IMR-90 (cell line): ENCODE measurements at regions not wholly inside any gene's neighbourhood (a gene's known extent, or its start where the extent isn't known, plus 50 kb on each side); places are given as distances from the start of the nearest gene placed in this dataset.

Experiments used
- MAZ ChIP-seq: IDR thresholded peaks from 2 replicates; pipeline ENCODE4 v1.6.1; 2012; ENCODE audit warnings: low read depth, mild to moderate bottlenecking, low read length, improper control_type of control experiment, moderate library complexity, borderline replicate concordance
- MXI1 ChIP-seq: IDR thresholded peaks from 2 replicates; pipeline ENCODE4 v1.6.1; 2012; ENCODE audit warnings: low read depth, mild to moderate bottlenecking, low read length, moderate library complexity, borderline replicate concordance
- POLR2A ChIP-seq: IDR thresholded peaks from 2 replicates; pipeline ENCODE4 v1.6.1; 2012; ENCODE audit warnings: mild to moderate bottlenecking, low read depth, low read length
- RAD21 ChIP-seq: IDR thresholded peaks from 2 replicates; pipeline ENCODE4 v1.6.1; 2012; ENCODE audit warnings: low read length, improper control_type of control experiment
- RCOR1 ChIP-seq: IDR thresholded peaks from 2 replicates; pipeline ENCODE4 v1.6.1; 2012; ENCODE audit warnings: mild to moderate bottlenecking, low read length, improper control_type of control experiment; ENCODE audit not compliant: insufficient replicate concordance
- TF ChIP-seq, protein P1 (sequence below): conservative IDR thresholded peaks from 2 replicates; pipeline ENCODE4 v1.5.1; 2012; ENCODE audit warnings: mild to moderate bottlenecking, low read depth, low read length, improper control_type of control experiment
- TF ChIP-seq, protein P2 (sequence below): fragments of 150-350 bp; IDR thresholded peaks from 2 replicates; pipeline ENCODE4 v1.6.1; 2017; ENCODE audit warnings: mild to moderate bottlenecking, antibody characterized with exemption, low read length, low read depth

- TF ChIP-seq POLR2A (no peak), RCOR1 (no peak), MXI1 (no peak), RAD21 (no peak), MAZ (no peak)
- TF ChIP-seq, protein P1, sequence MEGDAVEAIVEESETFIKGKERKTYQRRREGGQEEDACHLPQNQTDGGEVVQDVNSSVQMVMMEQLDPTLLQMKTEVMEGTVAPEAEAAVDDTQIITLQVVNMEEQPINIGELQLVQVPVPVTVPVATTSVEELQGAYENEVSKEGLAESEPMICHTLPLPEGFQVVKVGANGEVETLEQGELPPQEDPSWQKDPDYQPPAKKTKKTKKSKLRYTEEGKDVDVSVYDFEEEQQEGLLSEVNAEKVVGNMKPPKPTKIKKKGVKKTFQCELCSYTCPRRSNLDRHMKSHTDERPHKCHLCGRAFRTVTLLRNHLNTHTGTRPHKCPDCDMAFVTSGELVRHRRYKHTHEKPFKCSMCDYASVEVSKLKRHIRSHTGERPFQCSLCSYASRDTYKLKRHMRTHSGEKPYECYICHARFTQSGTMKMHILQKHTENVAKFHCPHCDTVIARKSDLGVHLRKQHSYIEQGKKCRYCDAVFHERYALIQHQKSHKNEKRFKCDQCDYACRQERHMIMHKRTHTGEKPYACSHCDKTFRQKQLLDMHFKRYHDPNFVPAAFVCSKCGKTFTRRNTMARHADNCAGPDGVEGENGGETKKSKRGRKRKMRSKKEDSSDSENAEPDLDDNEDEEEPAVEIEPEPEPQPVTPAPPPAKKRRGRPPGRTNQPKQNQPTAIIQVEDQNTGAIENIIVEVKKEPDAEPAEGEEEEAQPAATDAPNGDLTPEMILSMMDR = no peak
- TF ChIP-seq, protein P2, sequence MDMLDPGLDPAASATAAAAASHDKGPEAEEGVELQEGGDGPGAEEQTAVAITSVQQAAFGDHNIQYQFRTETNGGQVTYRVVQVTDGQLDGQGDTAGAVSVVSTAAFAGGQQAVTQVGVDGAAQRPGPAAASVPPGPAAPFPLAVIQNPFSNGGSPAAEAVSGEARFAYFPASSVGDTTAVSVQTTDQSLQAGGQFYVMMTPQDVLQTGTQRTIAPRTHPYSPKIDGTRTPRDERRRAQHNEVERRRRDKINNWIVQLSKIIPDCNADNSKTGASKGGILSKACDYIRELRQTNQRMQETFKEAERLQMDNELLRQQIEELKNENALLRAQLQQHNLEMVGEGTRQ = no peak
These were observed 105.1 kb downstream of the BMP4 start for GRCh38 chr14:53851394-53852090.
